ENCODE measurements at regions not wholly inside any gene's neighbourhood (a gene's known extent, or its start where the extent isn't known, plus 50 kb on each side); places are given as distances from the start of the nearest gene placed in this dataset.
"Not testable (repeated sequence)": the region's sequence is repeated elsewhere in the genome, so short reads cannot be mapped to it uniquely, and the experiment has no call there.

DNA sequence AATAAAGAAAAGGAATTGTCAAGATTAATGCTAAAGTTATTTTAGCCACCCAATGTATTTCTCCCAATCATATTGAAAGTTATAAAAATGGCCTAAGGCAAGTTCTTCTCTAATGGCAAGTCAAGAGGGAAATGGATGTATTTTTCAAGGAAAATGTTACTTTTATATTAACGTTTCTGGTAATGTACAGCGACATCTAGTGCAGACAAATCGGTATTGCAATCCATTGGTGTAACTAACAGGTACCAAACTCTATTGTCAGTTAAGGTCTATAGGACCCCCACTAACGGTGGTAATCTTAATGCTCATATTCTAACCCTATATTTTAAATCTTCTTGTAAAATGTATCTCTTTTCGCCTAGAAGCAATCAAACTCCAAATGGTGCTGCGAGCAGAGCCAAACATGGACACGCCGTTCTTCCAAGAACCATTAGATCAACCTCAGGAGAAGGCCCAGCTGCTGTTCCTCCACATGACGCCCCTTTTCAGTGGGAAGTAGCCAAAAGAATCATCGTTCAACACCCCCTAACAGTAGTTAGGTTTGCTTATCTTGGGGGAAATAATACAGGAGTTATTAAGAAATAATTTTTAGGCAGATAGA lies 98.5 kb upstream of the PABPC3 start:
- peak; percentile 12 for DNase-seq

DNA sequence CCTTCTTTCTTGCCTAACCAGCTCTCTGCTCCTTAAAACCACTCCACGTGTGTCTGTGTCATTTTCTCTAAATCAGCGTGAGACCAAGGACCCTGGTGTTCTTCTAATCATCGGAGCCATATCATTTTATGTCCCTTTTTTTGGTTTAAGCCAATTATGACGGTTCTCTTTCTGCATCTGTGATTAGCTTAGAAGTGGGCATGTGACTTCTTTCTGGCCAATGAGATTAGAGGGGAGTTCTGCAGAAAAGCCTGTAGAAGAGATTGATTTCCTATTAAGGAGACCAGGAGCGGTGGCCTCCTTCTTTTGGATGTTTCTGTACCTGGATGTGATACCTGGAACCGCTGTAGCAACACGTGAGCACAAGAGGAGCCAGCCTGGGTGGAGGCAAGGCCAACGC lies 97.5 kb upstream of the PABPC3 start:
- no peak for DNase-seq

DNA sequence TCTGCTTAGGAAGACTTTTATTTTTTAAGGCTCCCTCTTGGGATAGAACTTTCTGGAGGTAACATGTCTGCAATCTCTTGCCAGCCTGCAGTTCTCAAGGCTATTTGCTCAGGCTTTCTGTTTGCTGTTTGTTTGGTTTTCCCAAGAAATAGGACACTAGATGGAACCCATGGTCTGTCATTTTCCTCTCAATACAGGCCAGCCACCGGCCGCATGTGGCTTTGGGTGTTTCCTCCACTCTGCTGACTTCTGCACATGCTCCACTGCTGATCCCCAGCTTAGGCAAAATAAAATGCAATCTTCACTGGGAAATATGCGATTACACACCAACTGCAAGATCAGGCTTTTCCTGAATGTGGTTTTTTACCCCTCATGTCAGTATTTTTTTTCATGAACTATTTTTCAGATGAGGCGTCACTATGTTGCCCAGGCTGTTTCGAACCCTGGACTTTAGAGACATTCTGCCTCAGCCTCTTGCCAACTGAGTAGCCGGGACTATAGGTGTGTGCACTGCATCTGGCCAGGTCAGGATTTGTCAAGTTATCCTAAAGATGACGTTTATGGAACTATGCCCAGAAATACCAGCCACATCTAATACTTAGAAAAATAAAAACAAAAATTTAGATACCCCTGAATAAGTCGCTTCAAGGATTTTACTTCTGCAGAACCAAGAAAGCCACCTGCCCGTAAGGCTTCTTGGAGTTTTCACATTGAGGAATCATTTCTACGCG lies 94.3 kb upstream of the PABPC3 start:
- no peak for DNase-seq

DNA sequence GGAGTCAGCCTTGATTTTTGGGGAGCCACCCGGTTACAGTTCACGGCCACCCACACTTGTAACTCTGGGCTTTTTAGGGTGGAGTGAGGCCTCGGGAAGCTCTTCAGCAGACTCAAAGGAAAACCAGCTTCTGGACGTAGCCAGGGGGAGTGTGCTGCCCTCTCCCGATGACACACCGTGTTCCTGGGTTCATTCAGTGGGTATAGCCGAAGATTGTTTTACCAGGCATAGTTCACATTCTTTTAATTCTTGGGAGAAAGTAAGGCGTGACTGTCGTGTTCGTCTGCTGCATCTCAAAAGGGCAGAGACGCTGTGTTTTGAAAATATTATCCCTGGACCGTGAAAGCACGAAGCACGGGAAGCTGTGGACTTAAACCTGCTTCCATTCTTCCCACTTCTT lies 93.6 kb upstream of the PABPC3 start:
- not testable (repeated sequence) for DNase-seq

DNA sequence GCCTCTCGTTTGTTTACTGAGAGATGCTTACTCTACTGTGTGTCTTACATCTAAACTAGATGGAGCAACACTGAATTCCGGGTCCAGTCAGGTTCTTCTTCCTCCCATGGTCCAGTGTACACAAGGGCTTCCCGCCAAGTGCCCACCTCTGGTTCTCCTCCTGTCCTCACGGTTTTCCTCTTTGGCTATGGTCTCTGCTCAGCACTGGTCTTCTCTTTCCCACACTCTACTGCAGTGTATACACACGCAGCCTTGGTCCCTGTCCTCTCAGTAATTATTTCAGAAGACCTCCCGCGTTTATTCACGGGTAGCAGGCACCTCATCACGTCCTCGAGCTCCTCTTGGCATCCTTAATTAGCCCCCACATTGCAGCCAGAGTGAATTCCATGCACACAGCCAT lies 91.4 kb upstream of the PABPC3 start:
- not testable (repeated sequence) for DNase-seq

DNA sequence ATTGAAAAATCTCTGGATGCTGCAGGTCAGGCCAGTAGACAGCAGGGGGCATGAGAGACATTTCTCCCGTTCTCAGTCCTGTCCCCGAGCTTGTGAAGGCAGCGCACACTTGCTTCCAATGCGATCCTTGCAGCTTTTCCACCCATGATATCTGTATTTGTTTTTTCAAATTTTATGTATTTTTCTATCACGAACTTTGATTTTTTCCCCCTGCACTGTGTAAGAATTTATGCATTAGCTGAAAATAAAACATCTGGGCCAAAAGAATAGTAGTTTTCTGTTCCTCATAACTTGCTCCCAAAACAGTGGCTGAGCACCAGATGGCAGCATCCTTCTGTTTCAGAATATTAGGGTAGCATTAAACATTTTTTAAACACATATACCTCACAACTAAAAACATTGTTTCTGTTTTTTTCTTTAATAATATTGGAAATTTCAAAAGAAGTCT lies 90.9 kb upstream of the PABPC3 start:
- DNase-seq: peak; percentile 3

DNA sequence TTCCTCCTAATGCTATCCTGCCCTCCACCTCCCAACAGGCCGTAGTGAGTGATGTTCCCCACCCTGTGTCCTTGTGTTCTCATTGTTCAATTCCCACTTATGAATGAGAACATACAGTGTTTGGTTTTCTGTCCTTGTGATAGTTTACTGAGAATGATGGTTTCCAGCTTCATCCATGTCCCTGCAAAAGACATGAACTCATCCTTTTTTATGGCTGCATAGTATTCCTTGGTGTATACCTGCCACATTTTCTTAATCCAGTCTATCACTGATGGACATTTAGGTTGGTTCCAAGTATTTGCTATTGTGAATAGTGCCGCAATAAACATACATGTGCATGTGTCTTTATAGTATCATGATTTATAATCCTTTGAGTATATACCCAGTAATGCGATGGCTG lies 88.5 kb upstream of the PABPC3 start:
- DNase-seq: not testable (repeated sequence)

DNA sequence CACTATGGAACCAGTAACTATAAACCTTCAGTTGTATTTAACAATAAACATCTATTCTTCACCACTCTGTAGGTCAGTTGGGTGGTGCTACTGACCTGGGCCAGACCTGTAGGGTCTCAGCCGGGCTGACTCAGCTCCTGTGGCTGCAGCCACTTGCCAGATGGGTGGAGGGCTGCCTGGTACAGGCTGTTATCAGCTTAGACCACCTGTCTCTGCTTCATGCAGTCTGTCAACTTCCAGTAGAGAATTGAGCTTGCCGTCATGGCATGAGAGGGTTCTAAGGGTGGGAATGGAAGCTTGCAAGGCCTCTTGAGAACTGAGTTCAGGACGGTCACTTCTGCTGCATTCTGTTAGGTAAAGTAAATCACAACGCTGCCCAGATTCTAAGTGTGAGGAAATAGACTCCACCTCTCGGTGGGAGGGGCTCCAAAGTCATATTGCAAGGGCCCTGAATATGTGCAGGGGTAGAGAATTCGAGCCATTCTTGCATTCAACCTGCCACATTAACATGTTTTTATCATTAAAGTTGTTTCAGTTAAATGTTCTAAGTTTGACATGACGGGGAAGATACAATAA lies 81.5 kb upstream of the PABPC3 start:
- not testable (repeated sequence) for DNase-seq

DNA sequence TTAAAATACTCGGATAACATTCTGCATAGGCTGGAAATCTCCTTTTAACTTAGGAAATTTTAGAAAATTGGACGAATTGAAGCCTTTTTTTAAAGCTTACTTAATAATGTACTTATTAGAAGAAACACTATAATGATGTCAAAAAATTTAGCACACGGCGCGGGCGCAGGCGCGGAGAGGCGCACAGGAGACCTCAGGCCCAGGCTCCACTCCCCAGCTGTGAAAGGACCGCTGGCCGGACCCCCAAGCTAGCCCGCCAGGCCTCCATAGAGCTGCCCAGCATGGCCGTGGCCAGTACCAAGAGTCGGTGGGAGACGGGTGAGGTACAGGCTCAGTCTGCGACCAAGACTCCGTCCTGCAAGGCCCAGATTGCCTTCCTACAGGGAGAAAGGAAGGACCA lies 78.8 kb upstream of the PABPC3 start:
- DNase-seq: not testable (repeated sequence)

DNA sequence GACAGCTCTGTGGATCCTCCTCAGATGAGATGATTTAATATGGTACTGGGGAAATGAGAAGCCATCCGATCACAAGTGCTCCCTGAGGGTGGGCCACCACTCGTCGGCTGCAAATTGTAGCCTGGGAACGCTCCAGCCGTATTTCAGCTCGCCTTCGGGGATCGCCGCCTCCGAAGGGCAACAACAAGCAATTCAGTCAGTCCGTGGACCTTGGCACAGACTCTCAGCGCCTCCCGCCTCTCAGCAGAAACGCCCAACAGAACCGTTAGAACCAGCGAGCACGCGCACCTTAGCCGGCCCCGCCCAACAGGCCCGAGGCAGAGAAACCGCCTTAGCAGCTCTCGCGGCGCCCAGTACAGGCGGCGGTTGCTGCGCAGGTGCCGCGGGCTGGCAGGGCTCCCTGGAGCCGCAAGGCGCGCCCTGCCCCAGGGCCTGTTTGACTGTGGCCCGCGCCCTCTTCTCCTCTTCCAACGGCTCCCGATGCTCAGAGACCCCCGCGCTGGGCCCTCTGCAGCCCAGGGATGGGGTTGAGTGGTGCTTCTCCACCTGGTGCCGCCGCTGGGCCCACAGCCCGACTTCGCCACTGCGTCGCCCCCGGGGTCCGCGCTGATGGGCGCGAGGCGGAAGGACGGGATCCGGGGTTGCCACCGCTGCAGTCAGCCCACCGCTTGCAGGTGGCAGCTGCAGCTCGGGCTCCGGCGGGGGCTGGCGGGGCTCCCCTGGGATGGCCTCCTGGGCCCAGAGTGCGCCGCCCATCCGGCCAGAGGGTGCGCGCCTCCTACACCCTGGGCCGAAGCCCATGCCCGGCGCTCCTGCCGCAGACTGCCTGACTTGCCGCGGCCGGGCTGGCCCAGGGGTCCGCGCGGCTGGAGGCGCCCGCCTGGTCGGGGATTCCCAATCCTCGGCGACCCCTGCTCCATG lies 77.9 kb upstream of the PABPC3 start:
- DNase-seq: peak; percentile 5

DNA sequence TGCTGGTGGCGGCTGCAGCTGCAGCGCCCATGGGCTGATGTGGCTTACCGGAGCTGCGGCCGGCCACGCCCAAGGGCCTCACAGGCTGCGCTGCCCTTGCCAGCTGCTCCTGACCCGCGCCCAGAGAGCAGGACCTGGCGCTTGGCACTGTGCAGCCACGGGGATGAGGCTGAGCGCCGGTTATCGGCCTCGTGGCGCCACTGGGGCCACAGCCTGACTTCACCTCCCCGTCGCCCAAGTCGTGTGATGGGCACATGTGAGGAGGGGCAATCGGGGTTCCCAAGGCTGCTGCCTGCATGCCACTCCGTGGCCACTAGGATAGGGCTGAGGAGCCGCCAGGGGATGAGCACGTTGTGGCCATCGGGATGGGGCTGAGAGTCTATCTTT lies 77.2 kb upstream of the PABPC3 start:
- no peak for DNase-seq

DNA sequence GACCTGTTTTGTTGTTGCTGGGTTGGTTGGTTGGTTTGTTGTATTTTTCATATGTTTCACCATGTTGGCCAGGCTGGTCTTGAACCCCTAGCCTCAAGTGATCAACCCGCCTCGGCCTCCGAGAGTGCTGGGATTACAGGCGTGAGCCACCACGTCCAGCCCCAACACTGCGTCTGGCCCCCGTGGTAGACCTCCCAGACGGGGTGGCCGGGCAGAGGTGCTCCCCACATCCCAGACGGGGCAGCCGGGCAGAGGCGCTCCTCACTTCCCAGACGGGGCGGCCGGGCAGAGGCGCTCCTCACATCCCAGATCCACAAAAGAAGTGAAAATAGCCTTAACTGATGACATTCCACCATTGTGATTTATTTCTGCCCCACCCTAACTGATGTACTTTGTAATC lies 76.2 kb upstream of the PABPC3 start:
- not testable (repeated sequence) for DNase-seq

DNA sequence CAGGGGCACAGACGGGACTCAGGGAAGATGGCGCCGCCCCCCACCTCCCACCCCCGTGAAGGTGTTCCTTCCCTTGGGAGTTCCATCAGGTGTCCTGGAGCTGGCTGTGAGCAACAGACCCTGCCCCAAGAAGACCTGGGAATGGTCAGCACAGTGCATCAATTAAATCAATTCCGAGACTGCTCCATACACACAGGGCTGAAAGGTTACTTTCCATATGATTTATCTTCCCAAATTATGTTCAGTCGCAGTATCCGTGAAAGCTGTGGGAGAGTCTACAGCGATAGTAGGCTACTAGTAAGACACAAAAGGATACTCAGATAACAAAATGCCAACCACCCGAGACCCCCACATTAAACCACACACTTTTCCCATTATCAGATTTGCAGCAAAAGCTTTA lies 71.8 kb upstream of the PABPC3 start:
- no peak for DNase-seq

DNA sequence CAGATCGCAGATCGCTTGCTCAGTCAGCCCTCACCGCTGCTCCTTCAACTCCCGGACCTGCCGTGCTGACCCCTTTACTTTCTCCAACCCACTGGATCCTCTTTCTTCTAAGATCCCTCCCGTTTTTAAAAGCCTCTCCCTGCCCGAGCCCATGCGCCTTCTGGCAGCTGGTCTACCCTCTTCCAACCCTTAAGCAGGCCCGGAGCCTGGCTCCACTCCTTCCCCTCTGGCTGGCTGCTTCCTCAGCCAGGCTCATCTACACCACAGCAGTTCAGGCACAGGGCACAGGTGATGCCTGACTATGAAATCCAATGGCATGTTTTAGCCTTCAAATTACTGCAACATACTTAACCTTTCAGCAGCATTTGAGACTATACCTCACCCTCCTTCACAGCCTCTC lies 63.8 kb upstream of the PABPC3 start:
- no peak for DNase-seq

DNA sequence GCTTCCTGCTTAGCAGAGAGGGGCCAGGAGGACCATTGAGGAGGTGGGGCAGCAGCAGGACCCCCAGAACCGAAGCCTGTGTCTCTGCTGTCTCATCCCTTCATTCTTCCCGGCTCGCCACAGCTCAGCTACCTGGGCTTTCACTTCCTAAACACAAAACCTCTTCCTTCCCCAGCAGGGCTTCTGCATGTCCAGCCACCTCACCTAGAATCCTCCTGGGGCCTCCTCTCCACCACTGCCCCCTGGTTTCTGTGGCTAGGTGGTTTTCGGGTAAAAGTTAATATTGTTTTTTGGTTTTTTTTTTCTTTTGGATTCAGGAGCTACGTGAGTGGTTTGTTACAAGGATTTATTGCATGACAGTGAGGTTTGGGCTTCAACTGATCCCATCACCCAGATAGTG lies 61.8 kb upstream of the PABPC3 start:
- DNase-seq: no peak

DNA sequence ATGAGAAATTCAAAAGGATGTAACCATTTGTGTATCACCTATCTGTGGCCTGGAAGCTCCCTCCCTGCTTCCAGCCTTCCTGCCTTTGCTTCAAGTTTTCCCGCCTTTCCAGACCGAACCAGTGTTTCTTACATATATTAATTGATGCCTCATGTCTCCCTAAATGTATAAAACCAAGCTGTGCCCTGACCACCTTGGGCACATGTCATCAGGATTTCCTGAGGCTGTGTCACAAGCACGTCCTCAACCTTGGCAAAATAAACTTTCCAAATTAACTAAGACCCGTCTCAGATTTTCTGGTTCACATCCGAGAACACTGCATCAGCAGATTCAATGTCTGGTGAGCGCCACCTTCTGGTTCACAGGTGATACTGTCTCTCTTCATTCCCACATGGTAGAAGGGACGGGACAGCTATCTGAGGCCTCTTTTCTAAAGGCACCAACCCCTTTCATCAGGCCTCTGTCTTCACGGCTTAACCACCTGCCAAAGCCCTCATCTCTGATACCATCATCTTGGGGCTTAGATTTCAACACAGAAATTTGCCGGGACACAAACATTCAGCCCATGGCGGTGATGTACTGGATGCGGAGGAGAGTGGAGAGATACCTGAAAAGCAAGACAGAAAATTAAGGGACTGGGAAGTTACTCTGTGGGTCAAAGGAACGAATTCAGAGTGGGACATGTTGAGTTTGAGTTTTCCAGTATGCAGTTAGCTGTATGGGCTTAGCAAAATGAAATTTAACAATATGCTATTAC lies 58.7 kb upstream of the PABPC3 start:
- DNase-seq: peak; percentile 3

DNA sequence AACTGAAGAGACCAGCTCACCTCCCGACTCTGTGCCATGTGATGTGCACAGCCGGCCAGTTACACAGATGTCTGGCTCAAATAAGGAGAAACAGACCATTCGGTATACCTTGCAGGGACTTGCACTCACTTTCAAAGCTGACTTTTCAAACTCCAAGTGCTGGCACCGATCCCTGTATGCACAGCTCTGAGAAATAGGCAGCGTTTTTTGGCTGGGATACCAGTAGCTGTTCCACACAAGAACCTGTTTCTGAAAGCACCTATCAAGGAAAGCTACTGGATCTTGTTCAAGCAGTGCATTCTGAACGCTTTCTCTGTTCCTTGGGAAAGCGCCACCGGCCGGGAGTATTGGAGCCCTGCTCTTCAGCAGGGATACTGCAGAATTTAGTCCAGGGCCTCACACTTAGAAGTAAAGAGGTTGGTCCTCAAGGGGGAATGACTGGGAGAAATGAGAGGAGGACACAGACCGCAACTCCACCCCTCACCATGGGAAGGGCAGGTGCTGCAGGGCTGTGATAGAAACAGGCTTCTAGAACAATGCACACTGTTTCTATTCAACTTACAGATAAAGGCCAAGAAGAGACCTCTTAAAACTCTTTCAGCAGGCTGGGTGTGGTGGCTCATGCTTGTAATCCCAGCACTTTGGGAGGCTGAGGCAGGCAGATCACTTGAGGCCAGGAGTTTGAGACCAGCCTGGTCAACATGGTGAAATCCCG lies 53.6 kb upstream of the PABPC3 start:
- no peak for DNase-seq

DNA sequence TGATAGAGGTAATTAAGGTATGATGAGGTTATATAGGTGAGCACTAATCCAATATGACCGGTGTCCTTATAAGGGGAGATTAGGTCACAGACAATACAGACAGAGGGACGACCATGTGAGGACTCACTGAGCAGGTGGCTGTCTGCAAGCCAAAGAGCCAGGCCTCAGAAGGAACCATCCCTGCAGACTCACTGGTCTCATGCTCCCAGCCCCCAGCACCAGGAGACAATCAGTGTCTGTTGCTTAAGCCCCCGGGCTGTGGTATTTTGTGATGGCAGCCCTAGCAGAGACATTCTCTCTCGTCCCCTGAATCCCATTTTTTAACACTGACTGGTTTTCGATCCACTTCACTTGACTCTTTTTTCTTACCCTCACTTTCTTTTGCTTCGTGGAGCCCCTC lies 51.9 kb upstream of the PABPC3 start:
- DNase-seq: no peak

Data from NCI-H2029 treated with DMSO at 0.1 percent for 48 hours (cell line).